Femur (tissue), 1 donor: ENCODE measurements at regions not wholly inside any gene's neighbourhood (a gene's known extent, or its start where the extent isn't known, plus 50 kb on each side); places are given as distances from the start of the nearest gene placed in this dataset.

Experiments
- DNase-seq: peaks from one replicate; pipeline ENCODE4 v3.0.0-alpha.2; 2017

GRCh38 chr10:128380946-128381345, 254.7 kb upstream of the MKI67 start:
- no peak for DNase-seq

- DNase-seq, result no peak
Observed at GRCh38 chr10:128382225-128382624, 256.0 kb upstream of the MKI67 start.

GRCh38 chr10:128384831-128385230, 258.6 kb upstream of the MKI67 start:
- DNase-seq, result no peak

- no peak for DNase-seq
Observed at GRCh38 chr10:128386231-128386630, 260.0 kb upstream of the MKI67 start.

- DNase-seq, result no peak
Observed at GRCh38 chr10:128386816-128387604, 260.8 kb upstream of the MKI67 start.

GRCh38 chr10:128390596-128390995, 264.4 kb upstream of the MKI67 start:
- DNase-seq, result no peak

- DNase-seq, result no peak
Observed at GRCh38 chr10:128393546-128393945, 267.3 kb upstream of the MKI67 start.

- no peak for DNase-seq
Observed at GRCh38 chr10:128398118-128398517, 271.9 kb upstream of the MKI67 start.

GRCh38 chr10:128398999-128399398, 272.8 kb upstream of the MKI67 start:
- DNase-seq, result no peak

- DNase-seq, result no peak
Observed at GRCh38 chr10:128400564-128400963, 274.3 kb upstream of the MKI67 start.

- no peak for DNase-seq
Observed at GRCh38 chr10:128405450-128405849, 279.2 kb upstream of the MKI67 start.

GRCh38 chr10:128411643-128412042, 285.4 kb upstream of the MKI67 start:
- no peak for DNase-seq

- no peak for DNase-seq
Observed at GRCh38 chr10:128414568-128414967, 288.3 kb upstream of the MKI67 start.

GRCh38 chr10:128416231-128416630, 290.0 kb upstream of the MKI67 start:
- no peak for DNase-seq

GRCh38 chr10:128417826-128418225, 291.6 kb upstream of the MKI67 start:
- no peak for DNase-seq

GRCh38 chr10:128418819-128419218, 292.6 kb upstream of the MKI67 start:
- no peak for DNase-seq

GRCh38 chr10:128419466-128420019, 293.3 kb upstream of the MKI67 start:
- DNase-seq, result no peak

- DNase-seq, result no peak
Observed at GRCh38 chr10:128420623-128421022, 294.4 kb upstream of the MKI67 start.

- DNase-seq, result peak; percentile 42
Observed at GRCh38 chr10:128421371-128422160, 295.3 kb upstream of the MKI67 start.

GRCh38 chr10:128422190-128422589, 296.0 kb upstream of the MKI67 start:
- DNase-seq, result peak; percentile 53

- no peak for DNase-seq
Observed at GRCh38 chr10:128422999-128423398, 296.8 kb upstream of the MKI67 start.

- DNase-seq, result no peak
Observed at GRCh38 chr10:128429321-128429720, 303.1 kb upstream of the MKI67 start.

- no peak for DNase-seq
Observed at GRCh38 chr10:128429835-128430513, 303.8 kb upstream of the MKI67 start.
